ENCODE measurements at regions not wholly inside any gene's neighbourhood (a gene's known extent, or its start where the extent isn't known, plus 50 kb on each side); places are given as distances from the start of the nearest gene placed in this dataset.

- no TSS peak for BruUV-seq (replicated peaks)
These were observed 608.4 kb upstream of the SYNCRIP start for GRCh38 chr6:86251106-86251505.

GRCh38 chr6:86217906-86218305, 575.2 kb upstream of the SYNCRIP start:
- 3% methylated on average over 2 of the region's 2 CpGs for WGBS (ENCODE audit: low lambda C conversion rate)
- FAIRE-seq (no peak), DNase-seq (ENCODE audit: low spot score) (no peak), ATAC-seq (no peak)
- Histone ChIP-seq H3K27ac (ENCODE audit: extremely low read length, insufficient read depth, low read length) (no peak overlapping the region), H3K27me3 (ENCODE audit: control insufficient read depth in 1 of 2, insufficient read depth in 2 of 2, low read length in 2 of 2) (no peaks in the 10 kb centered on the region), H3K4me2 (ENCODE audit: low read depth, low read length) (no peak overlapping the region), H3K79me2 (ENCODE audit: insufficient read depth, low read length) (no peaks in the 10 kb centered on the region), H3K4me3 (replicated peaks in 1 of 3; ENCODE audit: insufficient read depth in 1 of 3, low read depth in 2 of 3, low read length in 3 of 3) (no peak overlapping the region), H4K20me1 (ENCODE audit: insufficient read depth, low read length) (no peaks in the 10 kb centered on the region), H3K36me3 (replicated peaks in 1 of 2; ENCODE audit: control insufficient read depth in 1 of 2, insufficient read depth in 2 of 2, low read length in 2 of 2) (no peaks in the 10 kb centered on the region), H3K4me1 (ENCODE audit: insufficient read depth, low read length) (no peaks in the 10 kb centered on the region), H3K9me3 (ENCODE audit: low read length) (no peaks in the 10 kb centered on the region; the same call in 1 of the 2 replicates), H2AFZ (ENCODE audit: low read length) (no peak overlapping the region), H3K9ac (ENCODE audit: insufficient read depth, low read depth, low read length) (no peak overlapping the region)
- in situ Hi-C loops (cut with HindIII; ENCODE audit: extremely low pct_ligation_motif_present, low pct_unique_long_range_greater_than_20kb) = no loop called here
- BruUV-seq (replicated peaks) = no TSS peak
- CTCF ChIA-PET (ENCODE audit: low intra/inter-chr PET ratio, low total read pairs) = no interaction called here
- TF ChIP-seq MEIS2 (CRISPR knock-in tag; IDR thresholded peaks at IDR 0.05) = no peak
- TF ChIP-seq SP1 (IDR thresholded peaks at IDR 0.05) = no peak
- TF ChIP-seq SP1 (CRISPR knock-in tag; IDR thresholded peaks at IDR 0.05) = no peak
- intact Hi-C loops (cut with micrococcal nuclease; ENCODE audit: unreplicated experiment) = no loop called here
- POLR2A ChIA-PET = no interaction called here

More at GRCh38 chr6:86251106-86251505, 608.4 kb upstream of the SYNCRIP start:
- H3K27ac ChIP-seq (ENCODE audit: extremely low read length, insufficient read depth, low read length) = no peak overlapping the region
- no peak overlapping the region for H3K4me3 ChIP-seq (replicated peaks in 1 of 3; ENCODE audit: insufficient read depth in 1 of 3, low read depth in 2 of 3, low read length in 3 of 3)
- no peak overlapping the region for H2AFZ ChIP-seq (ENCODE audit: low read length)
- no peaks in the 10 kb centered on the region for H3K9me3 ChIP-seq (ENCODE audit: low read length)
- CTCF ChIA-PET (ENCODE audit: low intra/inter-chr PET ratio, low total read pairs) = no interaction called here
- no peaks in the 10 kb centered on the region for H3K27me3 ChIP-seq (ENCODE audit: control insufficient read depth in 1 of 2, insufficient read depth in 2 of 2, low read length in 2 of 2)
- intact Hi-C loops (cut with micrococcal nuclease; ENCODE audit: unreplicated experiment) (no loop called here), in situ Hi-C loops (cut with HindIII; ENCODE audit: extremely low pct_ligation_motif_present, low pct_unique_long_range_greater_than_20kb) (no loop called here)
- H3K79me2 ChIP-seq (ENCODE audit: insufficient read depth, low read length) = no peaks in the 10 kb centered on the region
- DNase-seq (ENCODE audit: low spot score) (no peak), ATAC-seq (no peak), FAIRE-seq (no peak)
- H4K20me1 ChIP-seq (ENCODE audit: insufficient read depth, low read length) = no peaks in the 10 kb centered on the region
- TF ChIP-seq IKZF5 (CRISPR knock-in tag; IDR thresholded peaks at IDR 0.05) (no peak), ZNF740 (CRISPR knock-in tag; IDR thresholded peaks at IDR 0.05) (no peak)
- no peak overlapping the region for H3K4me2 ChIP-seq (ENCODE audit: low read depth, low read length)
- WGBS (ENCODE audit: low lambda C conversion rate) = 0% methylated on average over 1 of the region's 1 CpG
- H3K4me1 ChIP-seq (ENCODE audit: insufficient read depth, low read length) = peaks cover 11% of the 10 kb centered on the region
- POLR2A ChIA-PET = no interaction called here
- H3K9ac ChIP-seq (ENCODE audit: insufficient read depth, low read depth, low read length) = no peak overlapping the region
- no peaks in the 10 kb centered on the region for H3K36me3 ChIP-seq (replicated peaks in 1 of 2; ENCODE audit: control insufficient read depth in 1 of 2, insufficient read depth in 2 of 2, low read length in 2 of 2)
